AG09309 (cell line): ENCODE measurements at regions not wholly inside any gene's neighbourhood (a gene's known extent, or its start where the extent isn't known, plus 50 kb on each side); places are given as distances from the start of the nearest gene placed in this dataset.

Experiments used
- DNase-seq: peaks from one replicate; pipeline ENCODE4 v3.0.0-alpha.2; 2010; ENCODE audit warnings: low read depth
- H3K4me3 ChIP-seq: 2 replicates; pipeline ENCODE4 v1.5.1; 2011; ENCODE audit warnings: mild to moderate bottlenecking, low read depth, low read length, moderate library complexity; ENCODE audit not compliant: control insufficient read depth
- CTCF ChIP-seq: IDR thresholded peaks from 2 replicates; pipeline ENCODE4 v1.5.1; 2011; ENCODE audit warnings: mild to moderate bottlenecking, low read depth, low read length, inconsistent platforms; ENCODE audit not compliant: insufficient read depth, control insufficient read depth; ENCODE audit errors: missing control alignments

GRCh38 chr9:15010581-15010980 is 100.4 kb upstream of the FREM1 start:
- no peak for DNase-seq
- no peak for TF ChIP-seq CTCF
- no peak overlapping the region for H3K4me3 ChIP-seq

- no peak for TF ChIP-seq CTCF
- no peak overlapping the region for H3K4me3 ChIP-seq
- DNase-seq = no peak
These were observed 97.5 kb upstream of the FREM1 start for GRCh38 chr9:15007698-15008097.

GRCh38 chr9:14994738-14995137 is 84.5 kb upstream of the FREM1 start:
- no peak overlapping the region for H3K4me3 ChIP-seq
- TF ChIP-seq CTCF = no peak
- no peak for DNase-seq

GRCh38 chr9:14993901-14994554 is 83.8 kb upstream of the FREM1 start:
- DNase-seq = no peak
- no peak for TF ChIP-seq CTCF
- peak overlapping the region; percentile 67; the same call in 1 of the 2 replicates for H3K4me3 ChIP-seq

- DNase-seq = peak; percentile 2
- H3K4me3 ChIP-seq = peak overlapping the region; percentile 67
- no peak for TF ChIP-seq CTCF
These were observed 83.0 kb upstream of the FREM1 start for GRCh38 chr9:14993061-14993800.

- DNase-seq = no peak
- TF ChIP-seq CTCF = no peak
- peak overlapping the region; percentile 67 for H3K4me3 ChIP-seq
These were observed 82.3 kb upstream of the FREM1 start for GRCh38 chr9:14992516-14992915.
